Panc1 (cell line): ENCODE measurements at regions not wholly inside any gene's neighbourhood (a gene's known extent, or its start where the extent isn't known, plus 50 kb on each side); places are given as distances from the start of the nearest gene placed in this dataset.

Experiments used
- ATAC-seq: fragments of 200-7000 bp; cut with Tn5 transposase; 2 replicates; pipeline ENCODE4 v1.9.1; 2020; ENCODE audit warnings: mild to moderate bottlenecking, moderate library complexity
- BruUV-seq: library from RNA; stranded (reverse); fragments of 400-500 nt; replicated peaks from 2 replicates; lab custom pipeline; 2021; lab: Mats Ljungman, UMichigan
- CTCF ChIA-PET: fragments of 300-600 bp; sonication (Branson Sonifier 250); formaldehyde crosslinking; loops from one replicate; lab custom pipeline; 2022; ENCODE audit warnings: antibody characterized with exemption; lab: Charles Lee
- POLR2A ChIA-PET: fragments of 300-600 bp; sonication (Branson Sonifier 250); formaldehyde crosslinking; loops from one replicate; lab custom pipeline; 2022; ENCODE audit warnings: antibody characterized with exemption; lab: Charles Lee
- DNase-seq: peaks from one replicate; pipeline ENCODE4 v3.0.0-alpha.2; 2010; ENCODE audit warnings: low read depth, low spot score
- H3K27ac ChIP-seq: 2 replicates; pipeline ENCODE4 v1.5.1; 2011; ENCODE audit warnings: mild to moderate bottlenecking, low read length, inconsistent platforms
- H3K27me3 ChIP-seq: fragments of 200-500 bp; sonication (Bioruptor generic); 2 replicates; pipeline ENCODE4 v1.6.0; 2014; ENCODE audit warnings: low read length, inconsistent platforms; ENCODE audit not compliant: control insufficient read depth, insufficient read depth
- H3K36me3 ChIP-seq: fragments of 200-500 bp; sonication (Bioruptor generic); 2 replicates; pipeline ENCODE4 v1.5.1; 2014; ENCODE audit warnings: inconsistent platforms, mild to moderate bottlenecking, low read length, moderate library complexity; ENCODE audit not compliant: control insufficient read depth, insufficient read depth
- H3K4me1 ChIP-seq: 2 replicates; pipeline ENCODE4 v1.5.1; 2011; ENCODE audit warnings: inconsistent platforms, mild to moderate bottlenecking, low read length, moderate library complexity; ENCODE audit not compliant: control insufficient read depth, insufficient read depth
- H3K4me3 ChIP-seq, 2 experiments: 2 replicates each; pipeline ENCODE4 v1.5.1; 2011 to 2012; ENCODE audit warnings: low read depth in 2 of 2, low read length in 2 of 2, mild to moderate bottlenecking in 2 of 2, inconsistent platforms in 1 of 2, moderate library complexity in 1 of 2
- H3K9me3 ChIP-seq: fragments of 200-500 bp; sonication (Bioruptor generic); 2 replicates; pipeline ENCODE4 v1.5.1; 2014; ENCODE audit warnings: low read depth, mild to moderate bottlenecking, inconsistent platforms, low read length, moderate library complexity; ENCODE audit not compliant: control insufficient read depth, insufficient read depth
- CTCF ChIP-seq: fragments of 450-650 bp; IDR thresholded peaks from 2 replicates; pipeline ENCODE4 v1.5.1; 2017; ENCODE audit warnings: mild to moderate bottlenecking
- POLR2AphosphoS5 ChIP-seq: IDR thresholded peaks from 2 replicates; pipeline ENCODE4 v1.6.1; 2012; ENCODE audit warnings: mild to moderate bottlenecking, low read depth, low read length, moderate library complexity
- REST ChIP-seq, 2 experiments: IDR thresholded peaks; 2 replicates each; pipeline ENCODE4 v1.6.1; 2011 to 2012; ENCODE audit warnings: low read depth in 2 of 2, control low read depth in 1 of 2, low read length in 1 of 2, mild to moderate bottlenecking in 1 of 2, moderate library complexity in 1 of 2; ENCODE audit not compliant: insufficient read depth in 1 of 2
- SIN3A ChIP-seq: IDR thresholded peaks from 2 replicates; pipeline ENCODE4 v1.6.1; 2012; ENCODE audit warnings: low read depth, mild to moderate bottlenecking, low read length, moderate library complexity, borderline replicate concordance; ENCODE audit not compliant: insufficient read depth
- TCF7L2 ChIP-seq: IDR thresholded peaks from 2 replicates; pipeline ENCODE4 v1.6.1; 2011; ENCODE audit warnings: mild to moderate bottlenecking, low read depth, low read length, inconsistent platforms
- in situ Hi-C: cut with HindIII; loops from 2 replicates; pipeline ENCODE4 v1.10.0; 2016; ENCODE audit warnings: low sequenced_read_pairs, low pct_unique_long_range_greater_than_20kb
- intact Hi-C: fragments of 100-400 bp; cut with micrococcal nuclease; formaldehyde crosslinking; loops from one replicate; pipeline ENCODE4 v1.10.0; 2022; ENCODE audit not compliant: unreplicated experiment

- intact Hi-C loops = no loop called here
- Histone ChIP-seq H3K9me3 (0 out of 2 replicates have a peak, but pooled peaks cover 3% of the 10 kb centered on the region), H3K4me3 (no peak overlapping the region), H3K36me3 (no peaks in the 10 kb centered on the region), H3K4me1 (no peaks in the 10 kb centered on the region), H3K27ac (no peak overlapping the region; the same call in 1 of the 2 replicates), H3K27me3 (no peaks in the 10 kb centered on the region)
- in situ Hi-C loops = no loop called here
- ChIA-PET CTCF (no interaction called here), POLR2A (no interaction called here)
- BruUV-seq = no TSS peak
- ATAC-seq (no peak), DNase-seq (no peak)
- no peak for TF ChIP-seq TCF7L2
- no peak for TF ChIP-seq REST (IDR thresholded peaks at IDR 0.05; ENCODE audit: insufficient read depth in 1 of 2, low read depth in 2 of 2, low read length in 1 of 2)
- TF ChIP-seq SIN3A = no peak
- no peak for TF ChIP-seq POLR2AphosphoS5
- TF ChIP-seq CTCF = no peak
These were observed 1634.2 kb downstream of the PCDH9 start for GRCh38 chr13:65595916-65596315.

- Histone ChIP-seq H3K27ac (no peak overlapping the region), H3K9me3 (0 out of 2 replicates have a peak, but pooled peaks cover 2% of the 10 kb centered on the region), H3K36me3 (no peaks in the 10 kb centered on the region), H3K4me1 (no peaks in the 10 kb centered on the region), H3K27me3 (no peaks in the 10 kb centered on the region), H3K4me3 (no peak overlapping the region)
- CTCF ChIA-PET = no interaction called here
- DNase-seq (no peak), ATAC-seq (no peak)
- no peak for TF ChIP-seq REST (IDR thresholded peaks at IDR 0.05; ENCODE audit: insufficient read depth in 1 of 2, low read depth in 2 of 2, low read length in 1 of 2)
- no peak for TF ChIP-seq POLR2AphosphoS5
- no peak for TF ChIP-seq CTCF
- TF ChIP-seq TCF7L2 = no peak
- no peak for TF ChIP-seq SIN3A
- intact Hi-C loops (no loop called here), in situ Hi-C loops (no loop called here)
- POLR2A ChIA-PET = no interaction called here
- BruUV-seq = no TSS peak
These were observed 1635.8 kb downstream of the PCDH9 start for GRCh38 chr13:65594298-65594781.
